Astrocyte (in vitro differentiated cells and primary cell): ENCODE measurements at regions not wholly inside any gene's neighbourhood (a gene's known extent, or its start where the extent isn't known, plus 50 kb on each side); places are given as distances from the start of the nearest gene placed in this dataset.

Source experiments
- EZH2 ChIP-seq: IDR thresholded peaks from 2 replicates; pipeline ENCODE4 v1.6.1; 2012; ENCODE audit warnings: mild to moderate bottlenecking, low read length, inconsistent platforms; ENCODE audit not compliant: insufficient read depth
- TF ChIP-seq, protein P1 (sequence below): IDR thresholded peaks from 2 replicates; pipeline ENCODE4 v1.5.1; 2011; ENCODE audit warnings: low read depth, mild to moderate bottlenecking, inconsistent platforms, low read length, moderate library complexity; ENCODE audit not compliant: insufficient read depth

DNA sequence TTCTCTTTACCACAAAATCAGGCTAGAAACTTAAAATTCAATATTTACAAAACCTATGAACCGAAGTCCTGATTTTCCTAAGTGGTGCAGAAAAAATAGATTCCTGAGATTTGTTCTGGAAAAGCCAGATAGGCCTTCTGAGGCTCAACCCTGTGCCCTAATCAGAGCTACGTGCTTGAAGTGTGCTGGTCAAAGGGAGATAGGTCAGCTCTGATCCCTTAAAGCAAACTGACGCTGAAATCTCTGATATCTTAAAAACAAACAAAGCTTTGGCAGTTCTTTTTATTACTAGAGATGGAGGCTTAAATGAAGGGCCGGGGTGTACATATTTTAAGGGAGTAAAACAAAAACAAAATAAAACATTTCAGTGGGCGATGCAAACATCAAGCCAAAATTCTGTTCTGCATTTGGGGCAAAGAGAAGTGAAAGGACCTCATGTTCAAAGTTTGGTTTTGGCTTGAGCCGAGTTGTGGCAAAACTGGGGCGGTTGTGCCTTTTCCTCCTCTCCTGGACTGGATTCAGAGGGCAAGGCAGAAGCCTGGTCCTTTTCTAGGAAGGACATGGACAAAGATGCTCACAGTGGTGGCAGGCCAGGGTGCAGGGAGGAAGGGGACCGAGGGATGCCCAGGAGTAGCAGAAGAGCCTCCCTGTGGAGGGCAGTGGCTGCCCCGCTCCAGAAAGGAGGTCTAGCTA is 295.0 kb downstream of the CDCA7 start:
- no peak for TF ChIP-seq EZH2
- TF ChIP-seq, protein P1, sequence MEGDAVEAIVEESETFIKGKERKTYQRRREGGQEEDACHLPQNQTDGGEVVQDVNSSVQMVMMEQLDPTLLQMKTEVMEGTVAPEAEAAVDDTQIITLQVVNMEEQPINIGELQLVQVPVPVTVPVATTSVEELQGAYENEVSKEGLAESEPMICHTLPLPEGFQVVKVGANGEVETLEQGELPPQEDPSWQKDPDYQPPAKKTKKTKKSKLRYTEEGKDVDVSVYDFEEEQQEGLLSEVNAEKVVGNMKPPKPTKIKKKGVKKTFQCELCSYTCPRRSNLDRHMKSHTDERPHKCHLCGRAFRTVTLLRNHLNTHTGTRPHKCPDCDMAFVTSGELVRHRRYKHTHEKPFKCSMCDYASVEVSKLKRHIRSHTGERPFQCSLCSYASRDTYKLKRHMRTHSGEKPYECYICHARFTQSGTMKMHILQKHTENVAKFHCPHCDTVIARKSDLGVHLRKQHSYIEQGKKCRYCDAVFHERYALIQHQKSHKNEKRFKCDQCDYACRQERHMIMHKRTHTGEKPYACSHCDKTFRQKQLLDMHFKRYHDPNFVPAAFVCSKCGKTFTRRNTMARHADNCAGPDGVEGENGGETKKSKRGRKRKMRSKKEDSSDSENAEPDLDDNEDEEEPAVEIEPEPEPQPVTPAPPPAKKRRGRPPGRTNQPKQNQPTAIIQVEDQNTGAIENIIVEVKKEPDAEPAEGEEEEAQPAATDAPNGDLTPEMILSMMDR, result no peak
